H1 (cell line): ENCODE measurements at regions not wholly inside any gene's neighbourhood (a gene's known extent, or its start where the extent isn't known, plus 50 kb on each side); places are given as distances from the start of the nearest gene placed in this dataset.

Experiments
- CTCF ChIA-PET: fragments of 300-600 bp; sonication (Branson Sonifier 250); formaldehyde crosslinking; loops from one replicate; lab custom pipeline; 2021; ENCODE audit not compliant: partially characterized antibody; lab: Charles Lee
- POLR2A ChIA-PET: fragments of 300-600 bp; sonication (Branson Sonifier 250); formaldehyde crosslinking; loops from one replicate; lab custom pipeline; 2021; ENCODE audit warnings: inconsistent platforms; ENCODE audit not compliant: partially characterized antibody; lab: Charles Lee
- DNase-seq, 2 experiments: peaks; one replicate each; pipeline versions ENCODE4 v3.0.0 to v3.0.0-alpha.2; 2010 to 2022; ENCODE audit warnings: low spot score in 2 of 2, low read depth in 1 of 2, mixed read lengths in 1 of 2
- FAIRE-seq: peaks from 2 replicates; lab custom pipeline; 2011; peaks lifted over from hg19 to GRCh38; lab: Jason Lieb, UNC
- H2AFZ ChIP-seq: 2 replicates; pipeline ENCODE4 v1.8.1; 2012; ENCODE audit warnings: low read length, inconsistent platforms
- H2AK5ac ChIP-seq: 2 replicates; pipeline ENCODE4 v1.6.1; 2013; ENCODE audit warnings: low read depth, low read length
- H2BK120ac ChIP-seq: replicated peaks from 2 replicates; pipeline ENCODE3; 2013; ENCODE audit warnings: low read depth, low read length, inconsistent platforms
- H2BK12ac ChIP-seq: 2 replicates; pipeline ENCODE4 v1.6.1; 2013; ENCODE audit warnings: low read depth, low read length
- H2BK15ac ChIP-seq: 2 replicates; pipeline ENCODE4 v1.6.1; 2013; ENCODE audit warnings: low read length
- H2BK20ac ChIP-seq: 2 replicates; pipeline ENCODE4 v1.6.1; 2013; ENCODE audit warnings: low read length
- H2BK5ac ChIP-seq: 2 replicates; pipeline ENCODE4 v1.6.1; 2013; ENCODE audit warnings: low read depth, low read length
- H3K14ac ChIP-seq: 2 replicates; pipeline ENCODE4 v1.6.1; 2013; ENCODE audit warnings: inconsistent platforms; ENCODE audit not compliant: insufficient read length
- H3K18ac ChIP-seq: 2 replicates; pipeline ENCODE4 v1.6.1; 2013; ENCODE audit warnings: low read length; ENCODE audit errors: extremely low read depth
- H3K23ac ChIP-seq: 2 replicates; pipeline ENCODE4 v1.6.1; 2013; ENCODE audit warnings: inconsistent platforms; ENCODE audit not compliant: insufficient read length
- H3K23me2 ChIP-seq: 2 replicates; pipeline ENCODE4 v1.6.1; 2013; ENCODE audit warnings: low read depth, low read length
- H3K27ac ChIP-seq: 2 replicates; pipeline ENCODE4 v1.6.1; 2011; ENCODE audit warnings: low read depth, low read length, inconsistent platforms
- H3K27me3 ChIP-seq, 4 experiments: replicated peaks in 1 of 4; 1 replicate in 1 of 4; 2 replicates in 3 of 4; pipeline versions ENCODE4 v1.6.1 to v1.8.1; 2011 to 2013; ENCODE audit warnings: low read length in 3 of 4, mild to moderate bottlenecking in 3 of 4, inconsistent platforms in 2 of 4, mixed read lengths in 2 of 4, moderate library complexity in 1 of 4; ENCODE audit not compliant: control insufficient read depth in 3 of 4, insufficient read depth in 3 of 4; ENCODE audit errors: extremely low read depth in 1 of 4
- H3K36me3 ChIP-seq, 4 experiments: 2 replicates each; pipeline versions ENCODE4 v1.6.1 to v1.8.1; 2011 to 2013; ENCODE audit warnings: mild to moderate bottlenecking in 4 of 4, low read length in 3 of 4, moderate library complexity in 2 of 4, control low read depth in 1 of 4, inconsistent platforms in 1 of 4; ENCODE audit not compliant: insufficient read depth in 4 of 4, control insufficient read depth in 2 of 4
- H3K4ac ChIP-seq: replicated peaks from 2 replicates; pipeline ENCODE3; 2013; ENCODE audit warnings: low read length, low read depth, mixed read lengths, inconsistent platforms; ENCODE audit not compliant: insufficient read length
- H3K4me1 ChIP-seq, 4 experiments: replicated peaks in 1 of 4; 1 replicate in 1 of 4; 2 replicates in 3 of 4; pipeline versions ENCODE4 v1.6.1 to v1.8.1; 2011 to 2013; ENCODE audit warnings: low read length in 3 of 4, inconsistent platforms in 2 of 4, mixed read lengths in 1 of 4; ENCODE audit not compliant: insufficient read depth in 4 of 4, control insufficient read depth in 3 of 4
- H3K4me2 ChIP-seq, 2 experiments: 2 replicates each; pipeline versions ENCODE4 v1.6.1 to v1.8.1; 2011 to 2013; ENCODE audit warnings: low read depth in 2 of 2, low read length in 2 of 2, control low read depth in 1 of 2, inconsistent platforms in 1 of 2, mild to moderate bottlenecking in 1 of 2; ENCODE audit not compliant: insufficient read depth in 1 of 2
- H3K4me3 ChIP-seq, 4 experiments: fragments of 200-600, 300-600 bp in 1 of 4; sonication (generic), shearing (Covaris generic), sonication (Bioruptor Twin) in 1 of 4; 2 replicates each; pipeline versions ENCODE4 v1.5.1 to v1.8.1; 2011 to 2016; ENCODE audit warnings: low read length in 4 of 4, low read depth in 3 of 4, control low read depth in 2 of 4, inconsistent platforms in 2 of 4, mild to moderate bottlenecking in 2 of 4, mixed read lengths in 1 of 4, moderate library complexity in 1 of 4; ENCODE audit not compliant: insufficient read depth in 2 of 4; ENCODE audit errors: extremely low read depth in 1 of 4
- H3K56ac ChIP-seq: replicated peaks from 2 replicates; pipeline ENCODE3; 2013; ENCODE audit warnings: low read depth, mild to moderate bottlenecking, mixed read lengths, low read length, inconsistent platforms; ENCODE audit not compliant: insufficient read length
- H3K79me1 ChIP-seq: 2 replicates; pipeline ENCODE4 v1.6.1; 2013; ENCODE audit warnings: low read depth, low read length, control low read depth
- H3K79me2 ChIP-seq, 2 experiments: 2 replicates each; pipeline versions ENCODE4 v1.6.1 to v1.8.1; 2012 to 2013; ENCODE audit warnings: low read length in 2 of 2, mild to moderate bottlenecking in 2 of 2, inconsistent platforms in 1 of 2; ENCODE audit not compliant: insufficient read depth in 2 of 2, control insufficient read depth in 1 of 2
- H3K9ac ChIP-seq, 4 experiments: replicated peaks in 1 of 4; 1 replicate in 1 of 4; 2 replicates in 3 of 4; pipeline versions ENCODE4 v1.6.1 to v1.8.1; 2011 to 2013; ENCODE audit warnings: low read depth in 3 of 4, low read length in 3 of 4, control low read depth in 2 of 4, mild to moderate bottlenecking in 2 of 4, moderate library complexity in 2 of 4, inconsistent platforms in 1 of 4; ENCODE audit errors: extremely low read depth in 1 of 4
- H3K9me3 ChIP-seq, 2 experiments: 2 replicates each; pipeline versions ENCODE4 v1.6.1 to v1.8.1; 2012 to 2013; ENCODE audit warnings: mild to moderate bottlenecking in 2 of 2, moderate library complexity in 2 of 2, control low read depth in 1 of 2, inconsistent platforms in 1 of 2, low read depth in 1 of 2, low read length in 1 of 2, mixed read lengths in 1 of 2; ENCODE audit not compliant: insufficient read depth in 2 of 2
- H4K20me1 ChIP-seq, 2 experiments: replicated peaks in 1 of 2; 2 replicates each; pipeline versions ENCODE3 to v1.8.1; 2011 to 2013; ENCODE audit warnings: inconsistent platforms in 2 of 2, low read length in 2 of 2, mild to moderate bottlenecking in 1 of 2; ENCODE audit not compliant: insufficient read depth in 2 of 2, control insufficient read depth in 1 of 2
- H4K5ac ChIP-seq: 2 replicates; pipeline ENCODE4 v1.6.1; 2013; ENCODE audit warnings: low read length, low read depth, mixed read lengths, inconsistent platforms; ENCODE audit not compliant: insufficient read length
- H4K8ac ChIP-seq: 2 replicates; pipeline ENCODE4 v1.8.0; 2013; ENCODE audit warnings: mild to moderate bottlenecking, moderate library complexity, low read length, inconsistent platforms; ENCODE audit not compliant: insufficient read depth; ENCODE audit errors: extremely low read depth
- H4K91ac ChIP-seq: replicated peaks from 2 replicates; pipeline ENCODE3; 2013; ENCODE audit warnings: low read length, mixed read lengths, inconsistent platforms; ENCODE audit not compliant: insufficient read length
- BRCA1 ChIP-seq: IDR thresholded peaks from 2 replicates; pipeline ENCODE4 v1.6.1; 2012; ENCODE audit warnings: low read depth, low read length, improper control_type of control experiment
- KDM1A ChIP-seq: fragments of 200-600, 300-600 bp; sonication (generic); IDR thresholded peaks from 2 replicates; pipeline ENCODE4 v1.7.1; 2016; ENCODE audit warnings: mild to moderate bottlenecking, low read length, borderline replicate concordance
- POLR2A ChIP-seq, 2 experiments: IDR thresholded peaks; 1 replicate in 1 of 2; 2 replicates in 1 of 2; pipeline ENCODE4 v1.6.1; 2011; ENCODE audit warnings: low read depth in 2 of 2, low read length in 2 of 2, mild to moderate bottlenecking in 2 of 2; ENCODE audit errors: control extremely low read depth in 1 of 2
- RFX5 ChIP-seq: IDR thresholded peaks from 2 replicates; pipeline ENCODE4 v1.6.1; 2011; ENCODE audit warnings: low read depth, low read length, improper control_type of control experiment, borderline replicate concordance
- WGBS, 2 experiments: shearing (Covaris generic) in 1 of 2; methylation state at CpG; one replicate each; pipeline versions ENCODE4 v1.1.6 to v1.1.7; 2013 to 2015; ENCODE audit warnings: low lambda C conversion rate in 2 of 2, mixed read lengths in 2 of 2, inconsistent platforms in 1 of 2, low coverage in 1 of 2, missing lambda C conversion rate in 1 of 2; ENCODE audit not compliant: insufficient replicate concordance in 2 of 2, insufficient coverage in 1 of 2, insufficient read length in 1 of 2; ENCODE audit errors: extremely low coverage in 1 of 2, missing lambda C conversion rate in 1 of 2; 5-methylcytosine and 5-hydroxymethylcytosine counted together

DNA sequence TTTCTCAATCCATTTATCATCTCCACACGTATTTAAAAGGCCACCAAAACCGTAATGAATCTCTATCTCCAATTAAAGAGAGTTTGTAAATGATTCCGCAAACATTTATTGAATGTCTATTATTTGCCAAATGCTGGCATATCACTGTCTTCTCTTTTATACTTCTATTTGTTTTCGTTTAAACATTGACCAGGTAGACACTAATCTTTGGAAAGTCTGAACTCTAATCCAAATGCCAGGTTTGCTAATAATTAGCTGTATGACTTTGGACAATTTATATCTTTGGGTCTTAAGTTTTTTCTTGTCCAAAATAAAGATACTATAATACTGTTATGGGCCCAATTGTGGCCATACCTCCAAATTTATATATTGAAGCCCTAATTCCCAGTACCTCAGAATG, 299.2 kb upstream of the TBX18 start:
- H4K5ac ChIP-seq: no peak overlapping the region
- no peak overlapping the region for H3K27ac ChIP-seq
- no peak overlapping the region for H3K18ac ChIP-seq
- no peak for FAIRE-seq
- no peak overlapping the region for H3K23ac ChIP-seq
- H2BK20ac ChIP-seq: no peak overlapping the region
- H2BK120ac ChIP-seq: no peak overlapping the region
- H2AFZ ChIP-seq: no peak overlapping the region
- no peak for DNase-seq
- H3K9ac ChIP-seq: no peak overlapping the region
- H3K4me3 ChIP-seq: no peak overlapping the region
- no peaks in the 10 kb centered on the region for H3K23me2 ChIP-seq
- ChIA-PET POLR2A (no interaction called here), CTCF (interaction anchor here (0.7 kb wide), 1 partner anchor 26 kb away, joined by 3 read pairs; no protein-coding TSS in a partner anchor)
- no peak overlapping the region for H3K4ac ChIP-seq
- H3K36me3 ChIP-seq: no peaks in the 10 kb centered on the region
- 92 to 100% methylated on average over 1 to 4 of the region's 4 CpGs for WGBS, 2 experiments
- H3K9me3 ChIP-seq: no peaks in the 10 kb centered on the region
- H3K79me1 ChIP-seq: no peaks in the 10 kb centered on the region
- H4K8ac ChIP-seq: no peak overlapping the region
- no peak overlapping the region for H4K91ac ChIP-seq
- no peaks in the 10 kb centered on the region for H3K4me1 ChIP-seq
- H2BK15ac ChIP-seq: no peak overlapping the region
- no peak overlapping the region for H3K56ac ChIP-seq
- H3K14ac ChIP-seq: no peak overlapping the region
- no peaks in the 10 kb centered on the region for H3K79me2 ChIP-seq
- TF ChIP-seq RFX5: no peak
- no peak for TF ChIP-seq KDM1A
- no peak for TF ChIP-seq POLR2A (IDR thresholded peaks at IDR 0.05; ENCODE audit: control extremely low read depth in 1 of 2, low read depth in 2 of 2, low read length in 2 of 2)
- no peak for TF ChIP-seq BRCA1
- no peaks in the 10 kb centered on the region for H4K20me1 ChIP-seq
- H3K27me3 ChIP-seq: no peaks in the 10 kb centered on the region
- H2BK12ac ChIP-seq: no peak overlapping the region
- no peak overlapping the region for H3K4me2 ChIP-seq
- no peak overlapping the region for H2AK5ac ChIP-seq
- H2BK5ac ChIP-seq: no peak overlapping the region
